Calu3 (cell line): ENCODE measurements at regions not wholly inside any gene's neighbourhood (a gene's known extent, or its start where the extent isn't known, plus 50 kb on each side); places are given as distances from the start of the nearest gene placed in this dataset.

Experiments used
- BruUV-seq: library from RNA; stranded (reverse); fragments of 400-500 nt; replicated peaks from 2 replicates; lab custom pipeline; 2021; lab: Mats Ljungman, UMichigan
- CTCF ChIA-PET: fragments of 300-600 bp; sonication (Branson Sonifier 250); formaldehyde crosslinking; loops from one replicate; lab custom pipeline; 2022; ENCODE audit warnings: antibody characterized with exemption; lab: Charles Lee
- DNase-seq: peaks from one replicate; pipeline ENCODE4 v3.0.0; 2022
- H3K27ac Mint-ChIP-seq: one replicate; pipeline ENCODE4 v1.8.0; 2022; ENCODE audit warnings: mixed read lengths; ENCODE audit not compliant: unreplicated experiment
- H3K27me3 Mint-ChIP-seq: one replicate; pipeline ENCODE4 v1.8.0; 2022; ENCODE audit warnings: mixed read lengths; ENCODE audit not compliant: unreplicated experiment
- H3K36me3 Mint-ChIP-seq: one replicate; pipeline ENCODE4 v1.8.0; 2022; ENCODE audit warnings: mild to moderate bottlenecking, moderate library complexity, mixed read lengths; ENCODE audit not compliant: insufficient read depth, unreplicated experiment
- H3K4me1 Mint-ChIP-seq: one replicate; pipeline ENCODE4 v1.8.0; 2022; ENCODE audit warnings: mild to moderate bottlenecking, low read depth, mixed read lengths; ENCODE audit not compliant: unreplicated experiment
- H3K4me3 Mint-ChIP-seq: one replicate; pipeline ENCODE4 v1.8.0; 2022; ENCODE audit warnings: mild to moderate bottlenecking, low read depth, moderate library complexity, mixed read lengths; ENCODE audit not compliant: unreplicated experiment
- H3K9me3 Mint-ChIP-seq: one replicate; pipeline ENCODE4 v1.8.0; 2022; ENCODE audit warnings: low read depth, mixed read lengths; ENCODE audit not compliant: unreplicated experiment
- intact Hi-C: fragments of 100-400 bp; cut with micrococcal nuclease; formaldehyde crosslinking; loops from one replicate; pipeline ENCODE4 v1.10.0; 2022; ENCODE audit not compliant: unreplicated experiment
- TF ChIP-seq, protein P1 (sequence below): fragments of 200-600 bp; IDR thresholded peaks from one replicate; pipeline ENCODE4 v1.8.0; 2022; ENCODE audit warnings: antibody characterized with exemption; ENCODE audit not compliant: unreplicated experiment

DNA sequence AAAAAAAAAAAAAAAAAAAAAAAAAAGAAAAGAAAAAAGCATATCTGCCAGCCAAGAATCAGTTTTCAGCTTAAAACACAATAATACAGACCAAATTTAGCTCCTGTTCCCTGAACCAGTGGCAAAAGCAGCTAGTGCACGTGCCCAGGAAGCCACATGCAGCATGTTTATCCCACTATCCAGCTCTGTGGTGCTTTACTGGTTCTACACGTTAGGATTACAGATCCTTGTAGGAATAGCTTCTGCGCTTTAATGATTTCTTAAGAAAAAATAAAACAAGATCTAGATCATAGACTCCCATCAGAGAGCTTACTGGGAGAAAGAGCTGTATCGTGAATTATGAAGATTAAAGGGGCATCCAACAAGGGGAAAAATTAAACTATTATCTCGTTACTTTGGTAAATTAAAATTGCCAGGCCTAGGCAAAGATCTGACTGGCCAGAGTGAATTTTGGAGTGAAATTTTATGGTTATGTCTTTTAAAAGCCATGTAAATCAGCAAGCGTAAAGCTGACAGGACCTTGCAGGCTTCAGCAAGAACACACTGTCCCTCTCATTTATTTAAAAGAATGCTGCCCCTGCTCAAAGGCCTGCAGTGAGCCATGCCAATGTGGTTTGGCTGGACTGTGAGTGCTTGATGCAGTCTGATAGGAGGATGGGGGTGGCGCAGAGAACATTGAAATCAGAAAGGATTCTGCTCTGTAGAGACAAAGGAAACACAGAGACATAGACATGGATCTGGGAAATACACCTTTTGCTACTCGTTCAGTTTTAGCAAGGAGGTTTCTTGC, 177.3 kb upstream of the PHYHIPL start:
- Mint-ChIP-seq H3K27me3 (peaks cover 24% of the 10 kb centered on the region), H3K4me3 (no peak overlapping the region), H3K9me3 (no peaks in the 10 kb centered on the region), H3K36me3 (no peaks in the 10 kb centered on the region), H3K27ac (no peak overlapping the region), H3K4me1 (no peaks in the 10 kb centered on the region)
- BruUV-seq = no TSS peak
- TF ChIP-seq, protein P1, sequence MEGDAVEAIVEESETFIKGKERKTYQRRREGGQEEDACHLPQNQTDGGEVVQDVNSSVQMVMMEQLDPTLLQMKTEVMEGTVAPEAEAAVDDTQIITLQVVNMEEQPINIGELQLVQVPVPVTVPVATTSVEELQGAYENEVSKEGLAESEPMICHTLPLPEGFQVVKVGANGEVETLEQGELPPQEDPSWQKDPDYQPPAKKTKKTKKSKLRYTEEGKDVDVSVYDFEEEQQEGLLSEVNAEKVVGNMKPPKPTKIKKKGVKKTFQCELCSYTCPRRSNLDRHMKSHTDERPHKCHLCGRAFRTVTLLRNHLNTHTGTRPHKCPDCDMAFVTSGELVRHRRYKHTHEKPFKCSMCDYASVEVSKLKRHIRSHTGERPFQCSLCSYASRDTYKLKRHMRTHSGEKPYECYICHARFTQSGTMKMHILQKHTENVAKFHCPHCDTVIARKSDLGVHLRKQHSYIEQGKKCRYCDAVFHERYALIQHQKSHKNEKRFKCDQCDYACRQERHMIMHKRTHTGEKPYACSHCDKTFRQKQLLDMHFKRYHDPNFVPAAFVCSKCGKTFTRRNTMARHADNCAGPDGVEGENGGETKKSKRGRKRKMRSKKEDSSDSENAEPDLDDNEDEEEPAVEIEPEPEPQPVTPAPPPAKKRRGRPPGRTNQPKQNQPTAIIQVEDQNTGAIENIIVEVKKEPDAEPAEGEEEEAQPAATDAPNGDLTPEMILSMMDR = no peak
- DNase-seq = no peak
- CTCF ChIA-PET = no interaction called here
- intact Hi-C loops = no loop called here

DNA sequence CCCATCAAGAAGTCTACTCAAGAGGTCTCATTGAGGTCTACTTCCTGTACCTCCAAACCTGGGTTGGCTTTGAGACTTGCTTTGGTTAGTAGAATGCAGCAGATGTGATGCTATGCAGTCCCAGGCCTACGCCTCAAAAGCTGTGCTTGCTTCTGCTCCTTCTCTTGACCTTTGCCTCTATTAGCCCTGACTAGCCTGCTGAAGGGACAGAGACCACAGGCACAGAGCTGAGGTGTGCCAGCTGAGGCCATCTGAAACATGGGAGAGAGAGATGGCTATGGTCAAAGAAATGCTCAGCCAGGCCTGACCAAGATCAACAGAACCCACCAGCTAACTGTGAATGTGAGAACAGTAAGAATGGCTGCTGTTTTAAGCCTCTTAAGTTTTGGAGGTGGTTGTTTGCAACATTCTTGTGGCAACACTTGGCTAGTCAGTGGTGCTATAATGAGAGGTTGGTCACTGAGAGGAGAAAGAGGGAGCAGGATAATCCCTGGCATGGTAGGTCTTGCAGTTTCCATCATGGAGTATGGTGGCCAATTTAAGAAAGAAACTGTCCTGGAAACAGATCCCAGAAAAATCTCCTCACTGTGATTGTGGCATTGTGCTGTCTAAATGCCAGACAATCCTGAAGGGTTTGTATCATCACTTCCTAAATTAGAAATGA, 176.1 kb upstream of the PHYHIPL start:
- TF ChIP-seq, protein P1 = no peak
- DNase-seq = no peak
- H3K36me3 Mint-ChIP-seq = no peaks in the 10 kb centered on the region
- CTCF ChIA-PET = interaction anchor here (0.6 kb wide), 1 partner anchor 308 kb away, joined by 3 read pairs; no protein-coding TSS in a partner anchor
- no peak overlapping the region for H3K4me3 Mint-ChIP-seq
- no peaks in the 10 kb centered on the region for H3K9me3 Mint-ChIP-seq
- H3K27ac Mint-ChIP-seq = no peak overlapping the region
- no TSS peak for BruUV-seq
- intact Hi-C loops = no loop called here
- H3K27me3 Mint-ChIP-seq = peaks cover 24% of the 10 kb centered on the region
- H3K4me1 Mint-ChIP-seq = no peaks in the 10 kb centered on the region

DNA sequence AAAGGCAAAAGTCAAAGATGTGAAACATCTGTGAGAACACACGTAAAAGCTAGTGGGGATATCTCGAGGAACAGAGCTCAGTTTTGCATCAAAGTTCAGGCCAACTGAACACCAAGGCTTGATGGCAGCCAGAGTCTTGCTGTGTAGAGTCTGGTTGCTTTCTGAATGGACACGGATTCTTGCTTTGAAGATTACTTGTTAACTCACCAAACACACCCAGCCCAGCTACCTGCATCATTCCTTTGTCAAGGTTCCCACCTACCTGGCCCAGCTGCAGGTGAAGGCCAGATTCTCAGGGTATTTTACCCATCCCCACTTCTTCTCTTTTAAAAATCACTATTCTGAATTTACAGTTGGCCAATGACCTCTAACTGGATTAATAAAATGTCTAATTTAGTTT, 174.4 kb upstream of the PHYHIPL start:
- Mint-ChIP-seq H3K27me3 (peaks cover 8% of the 10 kb centered on the region), H3K36me3 (peaks cover 3% of the 10 kb centered on the region), H3K4me3 (no peak overlapping the region), H3K27ac (no peak overlapping the region), H3K9me3 (no peaks in the 10 kb centered on the region), H3K4me1 (peaks cover 10% of the 10 kb centered on the region)
- BruUV-seq = no TSS peak
- TF ChIP-seq, protein P1 = no peak
- intact Hi-C loops = no loop called here
- DNase-seq = no peak
- CTCF ChIA-PET = no interaction called here

DNA sequence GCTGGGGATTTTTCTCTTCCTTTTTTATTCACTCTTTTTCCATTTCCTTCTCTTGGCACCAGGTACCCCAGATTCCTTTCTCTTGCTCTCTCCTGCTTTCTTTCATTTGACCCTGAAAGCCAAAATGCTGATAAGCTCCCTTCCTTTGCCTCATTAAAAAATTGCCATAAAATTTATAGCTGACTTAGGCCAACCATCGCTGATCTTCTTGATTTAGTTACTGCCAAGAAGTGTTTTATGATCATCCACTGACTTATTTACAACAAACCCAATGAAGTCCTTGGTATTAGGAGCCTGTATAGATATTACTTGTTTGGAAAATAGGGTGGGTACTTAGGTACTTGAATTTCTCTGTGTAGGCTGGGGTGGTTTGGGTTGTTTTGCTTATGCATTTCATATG, 173.2 kb upstream of the PHYHIPL start:
- Mint-ChIP-seq H3K36me3 (peaks cover 3% of the 10 kb centered on the region), H3K27ac (no peak overlapping the region), H3K9me3 (no peaks in the 10 kb centered on the region), H3K27me3 (no peaks in the 10 kb centered on the region), H3K4me3 (no peak overlapping the region), H3K4me1 (peaks cover 10% of the 10 kb centered on the region)
- intact Hi-C loops = no loop called here
- no peak for DNase-seq
- no TSS peak for BruUV-seq
- TF ChIP-seq, protein P1 = no peak
- CTCF ChIA-PET = no interaction called here
